T1000 (cell line): ENCODE measurements at regions not wholly inside any gene's neighbourhood (a gene's known extent, or its start where the extent isn't known, plus 50 kb on each side); places are given as distances from the start of the nearest gene placed in this dataset.
"Not testable (repeated sequence)": the region's sequence is repeated elsewhere in the genome, so short reads cannot be mapped to it uniquely, and the experiment has no call there.

Experiments
- DNase-seq: peaks from one replicate; lab custom pipeline; 2025; ENCODE audit warnings: mixed read lengths; lab: John Stamatoyannopoulos, UW

- DNase-seq = no peak
Measured at GRCh38 chr16:10232757-10233156, 50.5 kb upstream of the GRIN2A start.

GRCh38 chr16:10239640-10240039 lies 57.4 kb upstream of the GRIN2A start:
- DNase-seq = no peak

- no peak for DNase-seq
Measured at GRCh38 chr16:10240854-10241613, 58.8 kb upstream of the GRIN2A start.

GRCh38 chr16:10242097-10242496 lies 59.9 kb upstream of the GRIN2A start:
- no peak for DNase-seq

- DNase-seq = no peak
Measured at GRCh38 chr16:10242916-10243315, 60.7 kb upstream of the GRIN2A start.

GRCh38 chr16:10245002-10245401 lies 62.8 kb upstream of the GRIN2A start:
- DNase-seq = no peak

GRCh38 chr16:10250137-10250828 lies 68.1 kb upstream of the GRIN2A start:
- no peak for DNase-seq

- DNase-seq = no peak
Measured at GRCh38 chr16:10252155-10252554, 69.9 kb upstream of the GRIN2A start.

- no peak for DNase-seq
Measured at GRCh38 chr16:10253409-10253808, 71.2 kb upstream of the GRIN2A start.

GRCh38 chr16:10255728-10256127 lies 73.5 kb upstream of the GRIN2A start:
- no peak for DNase-seq

GRCh38 chr16:10256784-10257641 lies 74.8 kb upstream of the GRIN2A start:
- DNase-seq = no peak

- not testable (repeated sequence) for DNase-seq
Measured at GRCh38 chr16:10257642-10258251, 75.5 kb upstream of the GRIN2A start.

- DNase-seq = not testable (repeated sequence)
Measured at GRCh38 chr16:10258930-10259603, 76.8 kb upstream of the GRIN2A start.

GRCh38 chr16:10261077-10261476 lies 78.8 kb upstream of the GRIN2A start:
- no peak for DNase-seq

- DNase-seq = not testable (repeated sequence)
Measured at GRCh38 chr16:10261526-10261925, 79.3 kb upstream of the GRIN2A start.

GRCh38 chr16:10262377-10263132 lies 80.3 kb upstream of the GRIN2A start:
- no peak for DNase-seq

- no peak for DNase-seq
Measured at GRCh38 chr16:10265770-10266615, 83.8 kb upstream of the GRIN2A start.

GRCh38 chr16:10266809-10267208 lies 84.6 kb upstream of the GRIN2A start:
- no peak for DNase-seq

- no peak for DNase-seq
Measured at GRCh38 chr16:10269632-10270031, 87.4 kb upstream of the GRIN2A start.
